Left forelimb (tissue), 1 donor: ENCODE measurements at regions not wholly inside any gene's neighbourhood (a gene's known extent, or its start where the extent isn't known, plus 50 kb on each side); places are given as distances from the start of the nearest gene placed in this dataset.
"Not testable (repeated sequence)": the region's sequence is repeated elsewhere in the genome, so short reads cannot be mapped to it uniquely, and the experiment has no call there.

Experiments used
- DNase-seq: peaks from one replicate; pipeline ENCODE4 v3.0.0-alpha.2; 2018; ENCODE audit warnings: low spot score

DNA sequence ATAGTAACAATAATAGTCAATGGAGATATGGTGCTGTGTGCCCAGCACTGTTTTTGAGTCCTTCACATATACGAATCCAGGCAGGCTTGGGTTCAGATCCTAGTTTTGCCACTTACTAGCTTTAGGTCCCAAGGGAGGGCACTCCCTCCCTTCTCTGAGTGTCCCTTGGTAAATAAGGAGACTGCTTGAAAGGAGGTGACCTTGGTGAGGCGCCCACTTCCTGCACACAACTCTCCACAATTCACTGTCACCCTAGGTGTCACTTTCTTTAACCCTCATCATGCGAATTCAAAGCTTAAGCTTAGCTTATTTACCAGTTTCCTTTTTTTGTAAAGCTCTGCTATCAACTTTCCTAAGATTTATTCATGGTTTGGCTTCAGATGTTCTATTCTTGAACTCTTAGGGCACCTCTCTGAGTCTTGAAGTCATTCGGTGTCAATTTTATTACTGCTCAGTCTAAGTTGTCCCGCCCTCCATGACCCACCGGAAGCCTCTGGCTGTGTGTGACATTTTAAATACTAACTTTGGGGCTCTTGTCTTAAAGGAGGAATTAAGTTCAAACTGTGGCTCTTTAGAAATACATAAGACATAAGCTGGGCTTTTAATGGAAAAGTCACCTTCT is 170.7 kb upstream of the ZNF618 start:
- no peak for DNase-seq

GRCh38 chr9:113705928-113706519 is 170.1 kb upstream of the ZNF618 start:
- no peak for DNase-seq

GRCh38 chr9:113707953-113708695 is 168.0 kb upstream of the ZNF618 start:
- no peak for DNase-seq

GRCh38 chr9:113708821-113709713 is 167.0 kb upstream of the ZNF618 start:
- no peak for DNase-seq

DNA sequence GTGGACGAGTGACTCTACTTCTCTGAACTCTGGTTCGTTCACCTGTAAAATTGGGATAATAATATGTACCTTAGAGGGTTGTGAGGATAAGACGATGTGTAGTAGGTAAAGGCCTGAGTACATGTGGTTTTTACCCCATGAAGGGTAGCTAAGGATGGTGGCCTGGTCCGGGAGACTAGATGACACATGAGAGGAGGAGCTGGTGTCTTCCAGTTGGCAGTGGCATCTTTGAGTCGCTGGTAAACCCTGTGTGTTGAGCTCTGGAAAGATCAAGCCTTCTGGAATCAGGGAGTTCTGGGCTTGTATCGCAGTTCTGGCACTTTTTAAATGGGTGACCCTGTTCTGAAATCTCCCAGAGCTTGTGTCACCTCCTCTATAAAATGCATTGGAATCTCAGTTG is 166.4 kb upstream of the ZNF618 start:
- no peak for DNase-seq

- no peak for DNase-seq
Measured at GRCh38 chr9:113711251-113711650, 164.9 kb upstream of the ZNF618 start.

DNA sequence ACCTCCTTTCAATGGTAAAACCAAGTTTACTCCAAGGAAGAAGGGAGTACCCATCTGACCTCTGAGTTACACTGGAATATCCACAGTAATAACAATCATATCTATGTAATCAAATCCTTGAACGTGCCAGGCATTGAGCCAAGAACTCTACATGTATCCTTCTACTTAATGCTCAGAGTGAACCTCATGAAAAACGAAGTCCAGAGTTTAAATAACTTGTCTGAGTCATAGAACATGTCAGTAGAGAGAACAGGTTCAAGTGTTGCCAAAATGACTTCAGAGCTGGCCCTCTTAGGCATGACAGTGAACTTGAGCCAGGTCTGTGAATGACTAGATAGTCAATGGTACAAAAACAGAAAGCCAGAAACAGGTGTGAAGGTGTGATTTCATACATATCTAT is 164.1 kb upstream of the ZNF618 start:
- DNase-seq, result no peak

DNA sequence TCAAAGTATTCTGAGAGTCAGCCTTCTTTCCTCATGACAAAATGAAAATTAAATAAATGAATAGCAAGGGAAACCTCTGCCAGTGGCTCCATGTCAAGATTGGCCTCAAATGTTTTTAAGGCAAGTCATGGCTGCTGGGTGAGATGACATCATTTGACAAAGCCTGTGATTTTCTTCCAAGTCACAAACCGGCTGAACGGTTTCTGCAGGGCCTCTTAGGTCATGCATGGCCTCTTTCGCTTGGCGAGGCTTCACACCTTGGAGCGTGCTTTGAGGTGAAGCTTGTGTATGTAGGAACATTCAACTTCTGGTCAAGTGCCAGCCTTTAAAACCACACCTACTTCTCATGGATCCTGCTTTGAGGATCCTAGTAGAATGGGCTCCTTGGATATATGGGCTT is 161.0 kb upstream of the ZNF618 start:
- no peak for DNase-seq

GRCh38 chr9:113719919-113720318 is 156.2 kb upstream of the ZNF618 start:
- no peak for DNase-seq

DNA sequence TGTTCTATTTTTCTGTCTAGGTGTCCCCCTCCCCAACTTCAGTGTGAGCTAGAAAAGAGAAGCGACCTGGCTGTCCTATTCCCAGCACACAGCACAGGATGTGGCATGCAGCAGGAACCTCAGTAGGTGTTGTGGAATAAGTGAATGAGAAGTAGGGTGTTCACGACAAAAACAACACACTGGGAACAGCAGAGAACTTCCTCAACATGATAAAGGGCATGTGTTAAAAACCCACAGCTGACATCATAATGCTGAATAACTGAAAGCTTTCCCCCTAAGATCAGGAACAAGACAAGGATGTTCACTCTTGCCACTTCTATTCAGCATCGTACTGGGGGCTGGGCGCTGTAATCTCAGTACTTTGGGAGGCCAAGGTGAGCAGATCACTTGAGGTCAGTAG is 155.6 kb upstream of the ZNF618 start:
- DNase-seq, result no peak

DNA sequence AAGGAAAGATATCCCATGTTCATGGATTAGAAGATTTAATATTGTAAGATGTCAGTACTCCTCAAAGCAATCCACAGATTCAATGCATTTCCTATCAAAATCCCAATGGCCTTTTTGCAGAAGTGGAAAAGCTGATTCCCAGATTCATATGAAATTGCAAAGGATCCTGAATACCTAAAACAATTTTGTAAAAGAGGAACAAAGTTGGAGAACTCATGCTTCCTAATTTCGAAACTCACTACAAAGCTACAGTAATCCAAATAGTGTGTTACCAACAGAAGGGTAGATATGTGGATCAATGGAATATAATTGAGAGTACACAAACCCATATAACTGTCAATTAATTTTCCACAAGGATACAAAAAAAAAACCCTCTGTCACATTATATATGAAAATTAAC is 154.3 kb upstream of the ZNF618 start:
- DNase-seq, result no peak

DNA sequence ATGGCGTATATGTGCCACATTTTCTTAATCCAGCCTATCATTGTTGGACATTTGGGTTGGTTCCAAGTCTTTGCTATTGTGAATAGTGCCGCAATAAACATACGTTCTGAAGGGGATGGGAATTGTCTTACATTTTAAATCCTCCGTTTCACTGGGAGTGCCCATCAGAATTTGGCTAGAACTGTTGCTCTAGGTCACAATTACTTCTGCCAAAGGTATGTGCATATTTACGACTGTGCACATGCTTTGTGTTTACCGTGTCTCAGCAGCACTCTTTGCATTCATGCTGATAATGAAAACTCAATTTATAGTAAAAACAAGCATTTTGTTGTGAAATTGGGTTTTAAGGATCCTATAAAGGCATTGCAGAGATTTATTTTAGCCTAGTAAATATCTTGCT is 151.9 kb upstream of the ZNF618 start:
- no peak for DNase-seq

GRCh38 chr9:113728989-113729388 is 147.1 kb upstream of the ZNF618 start:
- DNase-seq, result no peak

DNA sequence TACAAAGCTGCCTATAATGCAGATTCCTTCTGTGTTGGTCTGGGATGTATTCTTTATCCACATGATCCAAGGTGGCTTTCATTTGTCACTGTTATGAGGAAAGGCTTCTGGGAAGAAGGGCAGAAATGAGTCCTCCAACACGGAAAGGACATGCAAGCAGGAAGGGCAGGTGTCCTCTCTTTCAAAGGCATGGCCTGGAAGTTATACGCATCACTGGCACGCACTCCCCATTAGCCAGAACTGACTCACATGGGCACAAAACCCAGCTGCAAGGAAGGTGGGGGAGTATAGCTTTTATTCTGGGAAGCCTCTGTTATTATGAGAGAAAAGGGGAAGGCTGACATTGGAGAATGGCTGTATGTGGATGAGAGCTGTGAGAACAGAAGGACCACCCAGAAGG is 141.3 kb upstream of the ZNF618 start:
- no peak for DNase-seq

DNA sequence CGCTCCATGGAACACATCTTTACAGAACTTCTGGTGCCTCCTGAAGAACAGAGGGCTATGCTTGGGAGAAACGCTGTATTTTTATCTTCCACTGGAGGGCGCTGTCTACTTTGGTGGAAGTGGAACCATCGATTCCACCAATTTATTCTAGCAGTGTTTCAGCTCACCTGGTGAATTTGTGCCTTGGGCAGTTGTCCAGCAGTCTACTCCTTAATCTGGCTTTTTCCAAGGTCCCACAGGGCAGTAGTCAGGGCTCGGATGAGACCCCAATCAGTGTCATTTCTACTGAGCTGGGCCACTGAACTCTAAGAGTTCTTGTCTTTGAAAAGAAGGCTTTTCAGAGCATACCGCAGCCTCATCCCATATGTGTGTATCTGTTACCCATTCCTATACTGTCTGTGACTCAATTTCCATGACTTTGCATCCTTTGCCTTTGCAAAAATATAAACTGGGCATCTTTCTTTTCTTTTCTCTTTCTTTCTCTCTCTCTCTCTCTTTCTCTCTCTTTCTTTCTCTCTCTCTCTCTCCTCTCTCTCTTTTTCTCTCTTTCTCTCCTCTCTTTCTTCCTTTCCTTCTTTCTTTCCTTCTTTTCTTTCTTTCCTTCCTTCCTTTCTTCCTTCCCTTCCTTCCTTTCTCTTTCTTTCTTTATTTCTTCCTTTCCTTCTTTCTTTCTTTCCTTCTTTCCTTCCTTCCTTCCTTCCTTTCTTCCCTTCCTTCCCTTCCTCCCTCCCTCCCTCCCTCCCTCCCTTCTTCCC is 138.4 kb upstream of the ZNF618 start:
- no peak for DNase-seq

GRCh38 chr9:113738496-113738892 is 137.6 kb upstream of the ZNF618 start:
- no peak for DNase-seq

GRCh38 chr9:113738893-113739604 is 137.1 kb upstream of the ZNF618 start:
- no peak for DNase-seq

- not testable (repeated sequence) for DNase-seq
Measured at GRCh38 chr9:113739605-113740507, 136.3 kb upstream of the ZNF618 start.

GRCh38 chr9:113740508-113741500 is 135.3 kb upstream of the ZNF618 start:
- DNase-seq, result not testable (repeated sequence)
